ENCODE measurements at regions not wholly inside any gene's neighbourhood (a gene's known extent, or its start where the extent isn't known, plus 50 kb on each side); places are given as distances from the start of the nearest gene placed in this dataset.

DNA sequence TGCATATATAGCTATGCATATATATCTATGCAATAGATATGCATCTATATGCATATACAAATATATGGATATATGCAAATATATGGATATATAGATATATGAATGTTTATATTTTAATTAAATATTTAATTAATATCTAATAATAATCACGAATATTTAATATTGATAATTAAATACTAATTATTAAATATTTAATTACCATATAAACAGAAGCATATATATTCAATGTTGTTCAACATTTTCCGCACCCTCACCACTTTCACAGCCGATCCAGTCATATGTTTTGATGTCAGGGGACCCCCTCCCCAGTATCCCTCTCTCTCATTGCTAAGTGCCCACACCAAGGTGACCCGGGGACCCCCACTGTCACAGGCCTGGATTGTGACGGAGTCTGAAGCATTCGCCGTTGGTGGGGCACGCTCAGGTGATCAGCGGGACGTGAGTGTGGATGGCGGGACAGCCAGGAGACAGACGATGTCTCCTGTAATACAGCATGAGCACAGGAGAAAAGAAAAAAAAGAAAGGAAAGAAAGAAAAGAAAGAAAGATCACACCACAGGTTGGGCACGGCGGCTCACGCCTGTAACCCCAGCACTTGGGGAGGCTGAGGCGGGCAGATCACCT is 199.7 kb downstream of the CRLF2 start:
- H3K27ac Mint-ChIP-seq (ENCODE audit: unreplicated experiment), result no peak overlapping the region
- DNase-seq (ENCODE audit: extremely low spot score, unreplicated experiment), result no peak
- H3K27me3 Mint-ChIP-seq (ENCODE audit: unreplicated experiment), result no peaks in the 10 kb centered on the region
- no peaks in the 10 kb centered on the region for H3K4me1 Mint-ChIP-seq (ENCODE audit: unreplicated experiment)
- no peaks in the 10 kb centered on the region for H3K9me3 Mint-ChIP-seq (ENCODE audit: unreplicated experiment)
- H3K4me3 Mint-ChIP-seq (ENCODE audit: unreplicated experiment), result no peak overlapping the region
- no peaks in the 10 kb centered on the region for H3K36me3 Mint-ChIP-seq (ENCODE audit: unreplicated experiment)
- no peak for TF ChIP-seq CTCF (IDR thresholded peaks at IDR 0.05)

DNA sequence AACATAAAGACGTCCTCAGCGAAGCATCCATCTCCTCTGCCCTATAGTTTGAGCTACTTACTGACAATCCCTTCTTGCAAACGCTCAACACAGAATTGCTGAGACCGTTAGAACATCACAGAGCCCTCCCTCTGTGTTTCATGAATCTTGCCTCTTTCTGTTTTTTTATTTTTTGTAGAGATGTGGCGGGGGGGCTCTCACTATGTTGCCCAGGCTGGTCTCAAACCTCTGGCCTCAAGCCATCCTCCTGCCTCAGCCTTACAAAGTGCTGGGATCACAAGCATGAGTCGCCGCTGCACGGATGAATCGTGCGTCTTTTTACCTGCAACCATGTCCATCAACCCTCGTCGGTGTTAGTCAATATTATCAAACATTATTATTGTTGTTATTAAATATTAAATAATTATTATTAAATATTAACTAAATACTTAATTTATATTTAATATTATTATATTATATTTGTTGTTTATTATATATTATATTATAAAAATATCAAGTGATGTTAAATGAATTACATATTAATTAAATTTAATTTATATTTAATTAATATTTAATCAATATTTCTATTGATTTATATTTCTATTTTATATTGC is 200.7 kb downstream of the CRLF2 start:
- no peaks in the 10 kb centered on the region for H3K36me3 Mint-ChIP-seq (ENCODE audit: unreplicated experiment)
- H3K9me3 Mint-ChIP-seq (ENCODE audit: unreplicated experiment), result no peaks in the 10 kb centered on the region
- no peak for DNase-seq (ENCODE audit: extremely low spot score, unreplicated experiment)
- no peaks in the 10 kb centered on the region for H3K4me1 Mint-ChIP-seq (ENCODE audit: unreplicated experiment)
- H3K27ac Mint-ChIP-seq (ENCODE audit: unreplicated experiment), result no peak overlapping the region
- TF ChIP-seq CTCF (IDR thresholded peaks at IDR 0.05), result no peak
- H3K27me3 Mint-ChIP-seq (ENCODE audit: unreplicated experiment), result no peaks in the 10 kb centered on the region
- no peak overlapping the region for H3K4me3 Mint-ChIP-seq (ENCODE audit: unreplicated experiment)

- Mint-ChIP-seq H3K36me3 (ENCODE audit: unreplicated experiment) (no peaks in the 10 kb centered on the region), H3K4me1 (ENCODE audit: unreplicated experiment) (no peaks in the 10 kb centered on the region), H3K27me3 (ENCODE audit: unreplicated experiment) (no peaks in the 10 kb centered on the region), H3K4me3 (ENCODE audit: unreplicated experiment) (no peak overlapping the region), H3K9me3 (ENCODE audit: unreplicated experiment) (no peaks in the 10 kb centered on the region), H3K27ac (ENCODE audit: unreplicated experiment) (no peak overlapping the region)
- no peak for TF ChIP-seq CTCF (IDR thresholded peaks at IDR 0.05)
- no peak for DNase-seq (ENCODE audit: extremely low spot score, unreplicated experiment)
Measured at GRCh38 chrX:1009771-1010170, 202.7 kb downstream of the CRLF2 start.

DNA sequence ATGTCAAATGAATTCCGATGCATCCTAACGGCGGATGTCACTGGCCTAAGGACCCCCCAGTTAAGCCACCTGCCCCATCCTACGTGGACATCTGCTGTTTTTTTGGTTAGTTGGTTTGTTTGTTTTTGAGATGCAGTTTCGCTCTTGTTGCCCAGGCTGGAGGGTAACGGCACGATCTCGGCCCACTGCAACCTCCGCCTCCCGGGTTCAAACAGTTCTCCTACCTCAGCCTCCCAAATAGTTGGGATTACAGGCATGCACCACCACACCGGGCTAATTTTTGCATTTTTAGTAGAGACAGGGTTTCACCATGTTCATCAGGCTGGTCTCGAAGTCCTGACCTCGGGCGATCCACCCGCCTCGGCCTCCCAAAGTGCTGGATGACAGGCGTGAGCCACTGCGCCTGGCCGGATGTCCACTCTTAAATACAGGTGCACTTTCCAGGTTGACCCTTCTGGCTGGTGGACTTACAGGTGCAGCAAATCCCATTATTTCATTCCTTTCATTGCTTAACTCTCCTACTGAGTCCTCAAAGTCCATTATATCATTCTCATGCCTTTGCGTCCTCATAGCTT is 206.2 kb downstream of the CRLF2 start:
- no peak for TF ChIP-seq CTCF (IDR thresholded peaks at IDR 0.05)
- no peaks in the 10 kb centered on the region for H3K36me3 Mint-ChIP-seq (ENCODE audit: unreplicated experiment)
- no peak for DNase-seq (ENCODE audit: extremely low spot score, unreplicated experiment)
- H3K4me3 Mint-ChIP-seq (ENCODE audit: unreplicated experiment), result no peak overlapping the region
- H3K27ac Mint-ChIP-seq (ENCODE audit: unreplicated experiment), result no peak overlapping the region
- H3K27me3 Mint-ChIP-seq (ENCODE audit: unreplicated experiment), result no peaks in the 10 kb centered on the region
- no peaks in the 10 kb centered on the region for H3K4me1 Mint-ChIP-seq (ENCODE audit: unreplicated experiment)
- no peaks in the 10 kb centered on the region for H3K9me3 Mint-ChIP-seq (ENCODE audit: unreplicated experiment)

DNA sequence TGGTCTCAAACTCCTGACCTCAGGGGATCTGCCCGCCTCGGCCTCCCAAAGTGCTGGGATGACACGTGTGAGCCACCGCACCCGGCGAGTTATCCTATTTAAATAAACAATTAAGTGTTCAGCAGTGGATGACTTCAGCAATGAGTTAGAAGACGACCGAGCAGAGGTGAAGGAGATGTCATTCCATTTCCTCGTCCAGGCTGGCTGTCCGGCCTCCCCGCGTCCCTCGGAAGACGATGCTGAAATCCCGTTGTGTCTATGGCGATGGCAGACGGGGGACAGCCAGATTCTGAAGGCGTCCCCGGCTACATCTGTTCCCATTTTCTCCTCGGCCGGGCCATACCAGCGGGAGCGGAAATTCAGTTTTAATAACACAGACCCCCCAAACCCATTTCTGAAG is 209.8 kb downstream of the CRLF2 start:
- Mint-ChIP-seq H3K27ac (ENCODE audit: unreplicated experiment) (no peak overlapping the region), H3K4me1 (ENCODE audit: unreplicated experiment) (no peaks in the 10 kb centered on the region), H3K4me3 (ENCODE audit: unreplicated experiment) (no peak overlapping the region), H3K36me3 (ENCODE audit: unreplicated experiment) (no peaks in the 10 kb centered on the region), H3K9me3 (ENCODE audit: unreplicated experiment) (no peaks in the 10 kb centered on the region), H3K27me3 (ENCODE audit: unreplicated experiment) (no peaks in the 10 kb centered on the region)
- TF ChIP-seq CTCF (IDR thresholded peaks at IDR 0.05), result no peak
- DNase-seq (ENCODE audit: extremely low spot score, unreplicated experiment), result no peak

All from osteocyte (in vitro differentiated cells).